H1 (cell line): ENCODE measurements at regions not wholly inside any gene's neighbourhood (a gene's known extent, or its start where the extent isn't known, plus 50 kb on each side); places are given as distances from the start of the nearest gene placed in this dataset.
"Not testable (repeated sequence)": the region's sequence is repeated elsewhere in the genome, so short reads cannot be mapped to it uniquely, and the experiment has no call there.

Experiments
- CTCF ChIA-PET: fragments of 300-600 bp; sonication (Branson Sonifier 250); formaldehyde crosslinking; loops from one replicate; lab custom pipeline; 2021; ENCODE audit not compliant: partially characterized antibody; lab: Charles Lee
- POLR2A ChIA-PET: fragments of 300-600 bp; sonication (Branson Sonifier 250); formaldehyde crosslinking; loops from one replicate; lab custom pipeline; 2021; ENCODE audit warnings: inconsistent platforms; ENCODE audit not compliant: partially characterized antibody; lab: Charles Lee
- DNase-seq, 2 experiments: peaks; one replicate each; pipeline versions ENCODE4 v3.0.0 to v3.0.0-alpha.2; 2010 to 2022; ENCODE audit warnings: low spot score in 2 of 2, low read depth in 1 of 2, mixed read lengths in 1 of 2
- FAIRE-seq: peaks from 2 replicates; lab custom pipeline; 2011; peaks lifted over from hg19 to GRCh38; lab: Jason Lieb, UNC
- H2AFZ ChIP-seq: 2 replicates; pipeline ENCODE4 v1.8.1; 2012; ENCODE audit warnings: low read length, inconsistent platforms
- H2AK5ac ChIP-seq: 2 replicates; pipeline ENCODE4 v1.6.1; 2013; ENCODE audit warnings: low read depth, low read length
- H2BK120ac ChIP-seq: replicated peaks from 2 replicates; pipeline ENCODE3; 2013; ENCODE audit warnings: low read depth, low read length, inconsistent platforms
- H2BK12ac ChIP-seq: 2 replicates; pipeline ENCODE4 v1.6.1; 2013; ENCODE audit warnings: low read depth, low read length
- H2BK15ac ChIP-seq: 2 replicates; pipeline ENCODE4 v1.6.1; 2013; ENCODE audit warnings: low read length
- H2BK20ac ChIP-seq: 2 replicates; pipeline ENCODE4 v1.6.1; 2013; ENCODE audit warnings: low read length
- H2BK5ac ChIP-seq: 2 replicates; pipeline ENCODE4 v1.6.1; 2013; ENCODE audit warnings: low read depth, low read length
- H3K14ac ChIP-seq: 2 replicates; pipeline ENCODE4 v1.6.1; 2013; ENCODE audit warnings: inconsistent platforms; ENCODE audit not compliant: insufficient read length
- H3K18ac ChIP-seq: 2 replicates; pipeline ENCODE4 v1.6.1; 2013; ENCODE audit warnings: low read length; ENCODE audit errors: extremely low read depth
- H3K23ac ChIP-seq: 2 replicates; pipeline ENCODE4 v1.6.1; 2013; ENCODE audit warnings: inconsistent platforms; ENCODE audit not compliant: insufficient read length
- H3K23me2 ChIP-seq: 2 replicates; pipeline ENCODE4 v1.6.1; 2013; ENCODE audit warnings: low read depth, low read length
- H3K27ac ChIP-seq: 2 replicates; pipeline ENCODE4 v1.6.1; 2011; ENCODE audit warnings: low read depth, low read length, inconsistent platforms
- H3K27me3 ChIP-seq, 4 experiments: replicated peaks in 1 of 4; 1 replicate in 1 of 4; 2 replicates in 3 of 4; pipeline versions ENCODE4 v1.6.1 to v1.8.1; 2011 to 2013; ENCODE audit warnings: low read length in 3 of 4, mild to moderate bottlenecking in 3 of 4, inconsistent platforms in 2 of 4, mixed read lengths in 2 of 4, moderate library complexity in 1 of 4; ENCODE audit not compliant: control insufficient read depth in 3 of 4, insufficient read depth in 3 of 4; ENCODE audit errors: extremely low read depth in 1 of 4
- H3K36me3 ChIP-seq, 4 experiments: 2 replicates each; pipeline versions ENCODE4 v1.6.1 to v1.8.1; 2011 to 2013; ENCODE audit warnings: mild to moderate bottlenecking in 4 of 4, low read length in 3 of 4, moderate library complexity in 2 of 4, control low read depth in 1 of 4, inconsistent platforms in 1 of 4; ENCODE audit not compliant: insufficient read depth in 4 of 4, control insufficient read depth in 2 of 4
- H3K4ac ChIP-seq: replicated peaks from 2 replicates; pipeline ENCODE3; 2013; ENCODE audit warnings: low read length, low read depth, mixed read lengths, inconsistent platforms; ENCODE audit not compliant: insufficient read length
- H3K4me1 ChIP-seq, 4 experiments: replicated peaks in 1 of 4; 1 replicate in 1 of 4; 2 replicates in 3 of 4; pipeline versions ENCODE4 v1.6.1 to v1.8.1; 2011 to 2013; ENCODE audit warnings: low read length in 3 of 4, inconsistent platforms in 2 of 4, mixed read lengths in 1 of 4; ENCODE audit not compliant: insufficient read depth in 4 of 4, control insufficient read depth in 3 of 4
- H3K4me2 ChIP-seq, 2 experiments: 2 replicates each; pipeline versions ENCODE4 v1.6.1 to v1.8.1; 2011 to 2013; ENCODE audit warnings: low read depth in 2 of 2, low read length in 2 of 2, control low read depth in 1 of 2, inconsistent platforms in 1 of 2, mild to moderate bottlenecking in 1 of 2; ENCODE audit not compliant: insufficient read depth in 1 of 2
- H3K4me3 ChIP-seq, 4 experiments: fragments of 200-600, 300-600 bp in 1 of 4; sonication (generic), shearing (Covaris generic), sonication (Bioruptor Twin) in 1 of 4; 2 replicates each; pipeline versions ENCODE4 v1.5.1 to v1.8.1; 2011 to 2016; ENCODE audit warnings: low read length in 4 of 4, low read depth in 3 of 4, control low read depth in 2 of 4, inconsistent platforms in 2 of 4, mild to moderate bottlenecking in 2 of 4, mixed read lengths in 1 of 4, moderate library complexity in 1 of 4; ENCODE audit not compliant: insufficient read depth in 2 of 4; ENCODE audit errors: extremely low read depth in 1 of 4
- H3K56ac ChIP-seq: replicated peaks from 2 replicates; pipeline ENCODE3; 2013; ENCODE audit warnings: low read depth, mild to moderate bottlenecking, mixed read lengths, low read length, inconsistent platforms; ENCODE audit not compliant: insufficient read length
- H3K79me1 ChIP-seq: 2 replicates; pipeline ENCODE4 v1.6.1; 2013; ENCODE audit warnings: low read depth, low read length, control low read depth
- H3K79me2 ChIP-seq, 2 experiments: 2 replicates each; pipeline versions ENCODE4 v1.6.1 to v1.8.1; 2012 to 2013; ENCODE audit warnings: low read length in 2 of 2, mild to moderate bottlenecking in 2 of 2, inconsistent platforms in 1 of 2; ENCODE audit not compliant: insufficient read depth in 2 of 2, control insufficient read depth in 1 of 2
- H3K9ac ChIP-seq, 4 experiments: replicated peaks in 1 of 4; 1 replicate in 1 of 4; 2 replicates in 3 of 4; pipeline versions ENCODE4 v1.6.1 to v1.8.1; 2011 to 2013; ENCODE audit warnings: low read depth in 3 of 4, low read length in 3 of 4, control low read depth in 2 of 4, mild to moderate bottlenecking in 2 of 4, moderate library complexity in 2 of 4, inconsistent platforms in 1 of 4; ENCODE audit errors: extremely low read depth in 1 of 4
- H3K9me3 ChIP-seq, 2 experiments: 2 replicates each; pipeline versions ENCODE4 v1.6.1 to v1.8.1; 2012 to 2013; ENCODE audit warnings: mild to moderate bottlenecking in 2 of 2, moderate library complexity in 2 of 2, control low read depth in 1 of 2, inconsistent platforms in 1 of 2, low read depth in 1 of 2, low read length in 1 of 2, mixed read lengths in 1 of 2; ENCODE audit not compliant: insufficient read depth in 2 of 2
- H4K20me1 ChIP-seq, 2 experiments: replicated peaks in 1 of 2; 2 replicates each; pipeline versions ENCODE3 to v1.8.1; 2011 to 2013; ENCODE audit warnings: inconsistent platforms in 2 of 2, low read length in 2 of 2, mild to moderate bottlenecking in 1 of 2; ENCODE audit not compliant: insufficient read depth in 2 of 2, control insufficient read depth in 1 of 2
- H4K5ac ChIP-seq: 2 replicates; pipeline ENCODE4 v1.6.1; 2013; ENCODE audit warnings: low read length, low read depth, mixed read lengths, inconsistent platforms; ENCODE audit not compliant: insufficient read length
- H4K8ac ChIP-seq: 2 replicates; pipeline ENCODE4 v1.8.0; 2013; ENCODE audit warnings: mild to moderate bottlenecking, moderate library complexity, low read length, inconsistent platforms; ENCODE audit not compliant: insufficient read depth; ENCODE audit errors: extremely low read depth
- H4K91ac ChIP-seq: replicated peaks from 2 replicates; pipeline ENCODE3; 2013; ENCODE audit warnings: low read length, mixed read lengths, inconsistent platforms; ENCODE audit not compliant: insufficient read length
- WGBS, 2 experiments: shearing (Covaris generic) in 1 of 2; methylation state at CpG; one replicate each; pipeline versions ENCODE4 v1.1.6 to v1.1.7; 2013 to 2015; ENCODE audit warnings: low lambda C conversion rate in 2 of 2, mixed read lengths in 2 of 2, inconsistent platforms in 1 of 2, low coverage in 1 of 2, missing lambda C conversion rate in 1 of 2; ENCODE audit not compliant: insufficient replicate concordance in 2 of 2, insufficient coverage in 1 of 2, insufficient read length in 1 of 2; ENCODE audit errors: extremely low coverage in 1 of 2, missing lambda C conversion rate in 1 of 2; 5-methylcytosine and 5-hydroxymethylcytosine counted together

DNA sequence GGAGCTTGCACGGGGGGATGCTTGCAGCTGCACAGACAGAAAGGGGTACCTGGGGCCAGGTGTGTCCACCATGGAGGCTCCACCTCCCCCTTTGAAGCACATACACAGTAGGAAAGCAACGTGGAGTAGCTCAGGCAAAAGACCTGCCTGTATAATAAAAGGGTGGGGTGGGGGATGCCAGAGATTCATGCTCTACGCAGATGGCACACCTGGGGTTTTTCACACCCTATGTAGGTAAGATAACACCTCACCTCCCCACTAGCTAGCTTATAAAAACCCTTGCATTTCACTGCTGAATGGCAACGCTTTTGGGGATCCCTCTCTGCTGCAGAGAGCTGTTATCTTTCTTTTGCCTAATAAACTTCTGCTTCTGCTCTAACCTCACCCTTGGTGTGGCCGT is 317.3 kb downstream of the KLF13 start:
- DNase-seq, H3K4me2 ChIP-seq, H3K27ac ChIP-seq, POLR2A ChIA-PET, H3K4me3 ChIP-seq, H2BK15ac ChIP-seq, H3K23me2 ChIP-seq, H3K56ac ChIP-seq, H3K9ac ChIP-seq, H3K79me2 ChIP-seq, H2AK5ac ChIP-seq, H2BK5ac ChIP-seq, H3K4me1 ChIP-seq, H2BK120ac ChIP-seq, H2BK12ac ChIP-seq, H4K20me1 ChIP-seq, H3K14ac ChIP-seq, H4K8ac ChIP-seq, CTCF ChIA-PET, H4K5ac ChIP-seq, H3K18ac ChIP-seq, H2AFZ ChIP-seq, H2BK20ac ChIP-seq, H4K91ac ChIP-seq, H3K36me3 ChIP-seq, H3K9me3 ChIP-seq, H3K4ac ChIP-seq, H3K23ac ChIP-seq, H3K79me1 ChIP-seq, H3K27me3 ChIP-seq: not testable (repeated sequence)
- FAIRE-seq: peak; percentile 73
- 88% methylated on average over 2 of the region's 5 CpGs; no CpG with 5 or more reads in 1 of the 2 experiments for WGBS, 2 experiments

GRCh38 chr15:31644761-31645160 is 318.1 kb downstream of the KLF13 start:
- H2AFZ ChIP-seq, H2BK15ac ChIP-seq, H2BK5ac ChIP-seq, H4K20me1 ChIP-seq, H3K23ac ChIP-seq, H3K4me3 ChIP-seq, H3K18ac ChIP-seq, H3K9me3 ChIP-seq, H3K4ac ChIP-seq, H4K5ac ChIP-seq, CTCF ChIA-PET, H3K14ac ChIP-seq, H4K8ac ChIP-seq, H3K4me2 ChIP-seq, H3K27me3 ChIP-seq, H4K91ac ChIP-seq, POLR2A ChIA-PET, H2AK5ac ChIP-seq, DNase-seq, H3K36me3 ChIP-seq, H3K56ac ChIP-seq, H3K27ac ChIP-seq, H3K4me1 ChIP-seq, FAIRE-seq, H3K9ac ChIP-seq, H3K79me2 ChIP-seq, H2BK120ac ChIP-seq, H3K79me1 ChIP-seq, H2BK20ac ChIP-seq, H3K23me2 ChIP-seq, H2BK12ac ChIP-seq: not testable (repeated sequence)
- WGBS, 2 experiments: 84% methylated on average over 3 of the region's 3 CpGs; no CpG with 5 or more reads in 1 of the 2 experiments
